GM12872 (cell line): ENCODE measurements at regions not wholly inside any gene's neighbourhood (a gene's known extent, or its start where the extent isn't known, plus 50 kb on each side); places are given as distances from the start of the nearest gene placed in this dataset.

Source experiments
- TF ChIP-seq, protein P1 (sequence below): IDR thresholded peaks from 3 replicates; pipeline ENCODE4 v1.5.1; 2011; ENCODE audit warnings: low read depth, mild to moderate bottlenecking, low read length, moderate library complexity; ENCODE audit not compliant: insufficient read depth

DNA sequence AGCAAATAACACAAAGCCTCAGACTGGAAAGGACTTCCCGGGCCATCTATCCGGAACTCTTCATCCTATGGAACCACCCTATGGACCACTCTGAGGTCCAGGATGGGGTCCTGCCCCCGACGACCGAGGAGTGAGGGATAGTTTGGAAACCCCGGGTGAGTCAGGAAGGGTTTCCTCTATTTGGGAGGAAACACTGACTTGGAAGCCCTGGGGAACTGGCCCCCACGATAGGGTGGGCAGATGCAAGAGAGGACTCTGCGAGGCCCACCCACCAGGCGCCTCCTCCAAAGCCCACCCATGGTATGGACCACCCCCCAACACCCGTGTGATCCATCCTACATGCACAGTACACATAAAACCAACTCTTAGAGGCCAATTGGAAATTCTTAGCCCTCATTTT lies 69.4 kb downstream of the CPN2 start:
- TF ChIP-seq, protein P1, sequence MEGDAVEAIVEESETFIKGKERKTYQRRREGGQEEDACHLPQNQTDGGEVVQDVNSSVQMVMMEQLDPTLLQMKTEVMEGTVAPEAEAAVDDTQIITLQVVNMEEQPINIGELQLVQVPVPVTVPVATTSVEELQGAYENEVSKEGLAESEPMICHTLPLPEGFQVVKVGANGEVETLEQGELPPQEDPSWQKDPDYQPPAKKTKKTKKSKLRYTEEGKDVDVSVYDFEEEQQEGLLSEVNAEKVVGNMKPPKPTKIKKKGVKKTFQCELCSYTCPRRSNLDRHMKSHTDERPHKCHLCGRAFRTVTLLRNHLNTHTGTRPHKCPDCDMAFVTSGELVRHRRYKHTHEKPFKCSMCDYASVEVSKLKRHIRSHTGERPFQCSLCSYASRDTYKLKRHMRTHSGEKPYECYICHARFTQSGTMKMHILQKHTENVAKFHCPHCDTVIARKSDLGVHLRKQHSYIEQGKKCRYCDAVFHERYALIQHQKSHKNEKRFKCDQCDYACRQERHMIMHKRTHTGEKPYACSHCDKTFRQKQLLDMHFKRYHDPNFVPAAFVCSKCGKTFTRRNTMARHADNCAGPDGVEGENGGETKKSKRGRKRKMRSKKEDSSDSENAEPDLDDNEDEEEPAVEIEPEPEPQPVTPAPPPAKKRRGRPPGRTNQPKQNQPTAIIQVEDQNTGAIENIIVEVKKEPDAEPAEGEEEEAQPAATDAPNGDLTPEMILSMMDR, result no peak

- TF ChIP-seq, protein P1, result no peak
Measured at GRCh38 chr3:194282436-194283122, 68.5 kb downstream of the CPN2 start.

DNA sequence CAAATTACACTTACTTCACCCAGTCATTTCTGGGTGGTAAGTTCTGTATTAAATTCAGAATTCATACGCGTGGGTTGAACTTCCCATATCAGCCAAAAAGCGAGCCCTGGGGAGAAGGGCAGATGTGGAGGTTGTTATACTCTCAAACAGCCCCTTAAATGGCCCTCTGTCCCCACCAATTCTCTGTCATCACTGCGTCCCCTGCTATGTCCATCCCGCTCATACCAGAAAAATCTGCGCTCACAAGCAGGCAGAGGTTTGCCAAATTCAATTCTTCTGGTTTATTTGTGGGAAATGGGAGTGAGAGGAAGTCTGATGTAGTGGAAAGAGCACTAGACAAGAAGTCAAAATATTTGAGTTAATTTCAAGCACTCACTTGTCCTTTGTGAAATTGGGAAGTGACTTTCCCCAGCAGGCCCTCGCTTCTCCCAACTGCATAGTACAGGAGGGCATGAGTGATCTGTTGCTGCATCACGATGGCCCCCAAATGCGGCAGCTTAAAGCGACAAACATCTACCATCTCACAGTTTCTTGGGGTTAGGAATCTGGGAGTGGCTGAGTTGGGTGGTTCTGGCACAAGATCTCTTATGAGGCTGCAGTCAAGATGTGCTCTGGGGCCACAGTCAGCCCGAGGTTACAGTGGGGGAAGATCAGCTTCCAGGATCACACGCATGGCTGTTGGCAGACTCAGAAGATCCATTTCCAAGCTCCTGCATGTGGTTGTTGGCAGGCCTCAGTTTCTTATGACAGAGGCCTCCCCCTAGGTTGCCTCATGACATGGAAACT lies 67.7 kb downstream of the CPN2 start:
- TF ChIP-seq, protein P1, result no peak

DNA sequence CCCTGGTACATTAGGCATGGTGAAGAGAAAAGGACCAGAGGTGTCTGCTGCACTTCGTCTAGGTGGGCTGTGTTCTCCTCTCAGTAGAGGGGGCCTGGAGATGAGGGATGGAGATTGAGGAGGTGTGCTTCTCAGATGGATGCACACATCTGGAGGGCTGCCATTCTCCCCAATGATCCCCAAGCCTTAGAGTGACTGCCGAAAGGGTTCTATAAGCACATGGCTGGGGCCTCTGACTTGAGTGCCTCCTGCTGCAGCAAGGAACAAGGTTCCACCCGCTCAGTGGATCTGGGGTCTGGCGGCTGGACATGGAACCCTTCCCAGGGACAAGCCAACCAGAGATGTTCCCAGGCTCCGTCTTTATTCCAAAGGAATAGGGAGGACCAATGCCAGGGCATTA lies 66.8 kb downstream of the CPN2 start:
- TF ChIP-seq, protein P1, result no peak

GRCh38 chr3:194285024-194285849 lies 65.9 kb downstream of the CPN2 start:
- TF ChIP-seq, protein P1, result no peak

- TF ChIP-seq, protein P1, result no peak
Measured at GRCh38 chr3:194285850-194286197, 65.3 kb downstream of the CPN2 start.
